GM10266 (cell line): ENCODE measurements at regions not wholly inside any gene's neighbourhood (a gene's known extent, or its start where the extent isn't known, plus 50 kb on each side); places are given as distances from the start of the nearest gene placed in this dataset.

Experiments used
- DNase-seq: peaks from one replicate; pipeline ENCODE4 v3.0.0; 2012; ENCODE audit errors: extremely low spot score
- CTCF ChIP-seq: IDR thresholded peaks from 2 replicates; pipeline ENCODE4 v1.5.1; 2012; ENCODE audit warnings: mild to moderate bottlenecking, low read depth; ENCODE audit not compliant: control insufficient read depth, insufficient read depth; ENCODE audit errors: missing control alignments

GRCh38 chr4:135741583-135741982 is 1540.0 kb upstream of the PABPC4L start:
- TF ChIP-seq CTCF, result no peak
- no peak for DNase-seq

GRCh38 chr4:135739354-135739753 is 1537.8 kb upstream of the PABPC4L start:
- no peak for TF ChIP-seq CTCF
- no peak for DNase-seq

DNA sequence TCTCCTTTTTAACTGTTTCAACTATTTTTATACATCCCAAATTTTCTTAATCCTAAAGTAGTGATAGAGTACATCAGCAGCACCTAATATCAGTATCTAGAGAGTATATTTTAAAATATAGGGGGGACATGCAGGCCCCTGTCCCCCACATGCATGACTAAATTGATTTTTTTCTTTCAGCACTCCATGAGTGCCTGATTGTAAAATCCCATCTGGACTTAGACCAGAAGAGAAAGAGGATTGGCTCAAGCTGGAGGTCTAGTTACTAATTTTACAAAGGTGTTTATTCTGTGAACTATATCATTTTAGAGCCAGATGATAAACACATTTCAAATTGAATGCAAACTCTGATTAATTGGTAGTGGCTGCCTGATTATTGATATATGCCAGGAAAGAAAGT is 1533.9 kb upstream of the PABPC4L start:
- no peak for TF ChIP-seq CTCF
- DNase-seq, result no peak

DNA sequence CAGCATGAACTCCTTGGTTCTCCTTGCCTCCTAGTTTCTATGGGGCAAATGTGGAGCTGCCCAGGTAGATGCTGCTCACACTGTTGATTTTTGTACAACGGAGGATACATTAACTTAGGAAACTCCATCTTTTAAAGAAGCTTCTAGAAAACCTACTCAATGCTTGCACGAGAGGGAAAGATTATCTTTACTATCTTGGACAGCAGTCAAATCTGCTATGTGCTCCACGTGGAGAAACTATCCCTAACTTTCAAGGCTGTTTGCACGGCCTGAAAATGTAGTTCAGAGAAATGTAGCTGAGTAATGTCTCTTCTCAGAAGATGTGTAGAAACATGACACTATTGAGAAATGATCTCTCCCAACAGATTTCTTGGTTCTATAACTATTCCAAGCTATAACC is 1530.9 kb upstream of the PABPC4L start:
- no peak for DNase-seq
- TF ChIP-seq CTCF, result no peak

GRCh38 chr4:135731682-135732081 is 1530.1 kb upstream of the PABPC4L start:
- TF ChIP-seq CTCF, result no peak
- no peak for DNase-seq

DNA sequence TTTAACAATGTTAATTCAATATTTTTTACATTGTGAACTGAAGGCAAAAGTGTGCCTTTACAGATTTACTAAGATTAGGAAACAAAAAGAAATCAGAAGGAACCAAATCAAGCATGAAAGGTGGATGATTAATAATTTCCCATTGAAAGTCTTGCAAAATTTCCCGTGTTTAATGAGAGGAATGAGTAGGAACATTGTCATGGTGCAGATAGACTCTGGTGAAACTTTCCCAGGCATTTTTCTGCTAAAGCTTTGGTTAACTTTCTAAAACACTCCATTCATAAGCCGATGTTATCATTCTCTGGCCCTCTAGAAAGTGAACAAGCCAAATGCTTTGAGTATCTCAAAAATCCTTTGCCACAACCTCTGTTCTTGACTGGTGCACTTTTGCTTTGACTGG is 1522.8 kb upstream of the PABPC4L start:
- no peak for DNase-seq

DNA sequence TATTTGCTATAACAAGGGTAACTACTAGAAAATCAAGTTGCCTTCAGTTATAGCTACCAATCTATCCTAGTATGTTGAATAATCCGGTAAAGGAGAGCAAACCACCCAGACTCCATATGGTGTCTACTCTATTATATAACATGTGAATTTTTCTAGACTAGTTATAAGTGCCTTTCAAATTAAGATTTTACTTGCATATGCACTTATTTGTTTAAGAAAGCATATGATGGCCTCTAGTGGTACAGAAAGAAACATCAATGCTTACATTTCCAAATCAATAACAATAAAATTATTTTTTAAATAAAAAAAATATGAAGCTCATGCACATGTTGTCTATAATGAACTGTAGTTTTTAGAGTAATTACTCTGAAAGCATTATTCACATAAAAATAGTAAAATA is 1516.4 kb upstream of the PABPC4L start:
- TF ChIP-seq CTCF, result no peak
- no peak for DNase-seq

More for the DNA sequence above, 1522.8 kb upstream of the PABPC4L start:
- TF ChIP-seq CTCF, result no peak
